NCI-H2196 treated with DMSO at 0.1 percent for 48 hours (cell line): ENCODE measurements at regions not wholly inside any gene's neighbourhood (a gene's known extent, or its start where the extent isn't known, plus 50 kb on each side); places are given as distances from the start of the nearest gene placed in this dataset.
"Not testable (repeated sequence)": the region's sequence is repeated elsewhere in the genome, so short reads cannot be mapped to it uniquely, and the experiment has no call there.

Source experiments
- DNase-seq: peaks from one replicate; lab custom pipeline; 2025; ENCODE audit not compliant: unreplicated experiment; lab: John Stamatoyannopoulos, UW

GRCh38 chr3:8298021-8298954 lies 203.3 kb upstream of the LMCD1 start:
- no peak for DNase-seq

DNA sequence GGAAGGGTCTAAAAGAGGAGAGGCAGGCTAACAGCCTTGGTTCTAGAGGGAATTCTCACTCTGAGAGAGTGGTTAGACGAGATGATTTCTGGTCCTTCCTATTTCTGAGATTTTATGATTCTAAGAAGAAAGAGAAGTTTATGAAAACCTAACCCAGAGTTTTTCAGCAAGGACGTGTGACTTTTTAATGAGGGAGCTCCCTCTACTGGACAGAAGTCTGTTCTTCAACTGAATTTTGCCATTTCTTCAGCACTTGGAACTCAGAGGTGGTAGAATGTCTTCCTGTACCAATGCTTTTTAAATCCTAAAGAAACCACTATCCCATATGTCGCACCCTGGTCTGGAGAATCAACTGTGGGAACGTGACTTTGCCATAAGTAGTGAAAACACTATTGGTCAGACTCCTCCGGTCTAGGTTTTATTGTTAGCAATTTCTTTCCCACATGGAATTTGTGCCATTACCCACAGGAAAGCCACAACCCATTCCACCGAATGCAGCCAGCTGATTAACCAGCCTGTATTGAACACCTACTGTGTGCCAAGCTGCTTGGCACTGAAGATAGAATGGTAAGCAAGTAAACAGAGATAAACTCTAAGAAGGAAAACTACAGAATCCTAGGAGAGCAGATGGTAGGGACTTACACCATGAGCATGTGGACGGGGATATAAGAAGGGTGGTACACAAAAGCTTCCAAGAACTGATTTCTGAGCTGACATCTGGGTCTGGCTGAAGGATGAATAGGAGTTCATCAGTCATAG lies 199.5 kb upstream of the LMCD1 start:
- DNase-seq, result no peak

DNA sequence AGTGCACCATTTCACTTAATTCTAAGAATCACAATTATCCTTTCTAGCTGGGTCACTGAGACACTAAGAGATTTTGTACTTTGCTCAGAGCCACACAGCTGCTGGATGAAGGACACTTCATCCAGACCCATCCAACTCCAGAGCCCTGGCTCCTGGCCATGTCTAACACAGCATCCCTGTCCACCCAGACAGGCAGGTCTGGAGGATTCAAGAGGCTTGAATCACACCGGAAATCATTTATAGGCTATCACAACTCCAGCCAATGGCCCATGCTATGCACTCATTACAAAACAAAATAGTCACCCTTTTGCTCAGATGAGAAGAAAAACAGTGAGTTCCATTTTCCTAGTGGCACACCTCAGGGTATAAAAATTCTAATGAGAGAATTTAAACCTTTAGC lies 198.2 kb upstream of the LMCD1 start:
- no peak for DNase-seq

DNA sequence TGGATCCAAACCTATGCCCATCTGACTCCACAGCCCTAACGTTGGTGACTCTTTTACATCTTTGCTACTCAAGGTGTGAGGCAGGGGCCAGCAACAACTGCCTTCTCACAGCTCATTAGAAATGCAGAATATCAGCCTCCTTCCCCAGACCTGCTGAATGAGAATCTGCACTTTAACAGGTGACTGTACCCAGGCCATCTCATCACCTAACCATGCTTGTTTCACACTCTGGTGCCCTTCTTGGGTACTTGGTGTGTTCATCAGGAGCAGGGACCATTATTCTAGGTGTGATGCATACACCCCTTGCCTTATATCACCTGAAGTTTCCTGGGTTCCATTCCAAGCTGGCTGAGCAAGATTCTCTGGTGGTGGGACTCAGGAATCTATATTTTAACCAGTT lies 196.3 kb upstream of the LMCD1 start:
- DNase-seq, result no peak

- DNase-seq, result no peak
These were observed 194.0 kb upstream of the LMCD1 start for GRCh38 chr3:8307545-8308110.

- no peak for DNase-seq
These were observed 190.3 kb upstream of the LMCD1 start for GRCh38 chr3:8311321-8311720.

- no peak for DNase-seq
These were observed 188.9 kb upstream of the LMCD1 start for GRCh38 chr3:8312685-8313084.

DNA sequence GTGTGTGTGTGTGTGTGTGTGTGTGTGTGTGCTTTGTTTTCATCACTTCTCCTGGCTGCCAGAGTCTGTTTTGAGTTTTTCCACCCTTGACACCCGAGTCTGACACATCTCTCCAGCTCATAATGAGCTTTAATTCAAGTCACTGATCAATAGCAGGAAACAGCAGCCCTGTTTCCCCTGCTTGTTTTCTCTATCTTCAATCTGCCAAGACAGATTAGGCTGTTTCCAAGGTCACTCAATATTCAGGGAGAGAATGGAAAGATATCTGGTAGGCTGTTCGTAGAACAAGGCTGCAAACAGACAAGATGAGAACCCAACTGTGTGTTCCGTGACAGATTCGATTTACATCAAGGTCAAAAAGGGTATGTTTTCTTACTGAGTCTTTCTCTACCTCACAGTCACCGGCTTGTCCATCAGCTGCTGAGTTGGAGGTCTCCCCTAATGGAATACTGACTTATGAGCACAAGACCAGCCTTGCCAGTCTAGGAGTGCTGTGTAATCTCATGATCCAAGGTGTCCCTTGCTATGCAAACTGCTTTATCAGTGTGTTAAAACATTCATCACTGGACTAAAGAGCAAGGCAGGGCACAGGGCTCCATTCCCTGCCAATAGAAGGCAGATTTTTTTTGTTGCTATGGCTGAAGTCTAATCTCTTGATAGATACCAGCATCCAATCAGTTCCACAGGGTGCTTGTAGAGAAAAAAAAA lies 187.9 kb upstream of the LMCD1 start:
- no peak for DNase-seq

DNA sequence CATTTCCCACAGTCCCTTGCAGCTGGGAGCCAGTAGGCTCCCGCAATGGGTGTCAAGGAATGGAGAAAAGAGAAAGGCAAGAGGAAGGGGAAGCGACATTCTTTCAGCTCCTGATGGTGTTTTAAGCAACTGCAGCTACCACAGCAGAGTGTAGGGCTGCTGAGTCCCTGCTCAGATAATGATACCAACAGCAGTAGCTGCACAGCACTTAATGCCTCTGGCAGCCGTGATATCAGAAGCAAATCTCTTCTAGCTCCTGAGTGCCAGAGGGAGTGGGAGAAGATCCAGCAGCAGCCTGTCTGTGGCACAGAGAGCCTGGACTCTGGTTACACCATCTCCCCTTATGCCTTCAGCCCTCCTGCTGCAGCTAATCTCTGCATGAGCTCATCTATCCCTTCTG lies 186.1 kb upstream of the LMCD1 start:
- DNase-seq, result not testable (repeated sequence)

- no peak for DNase-seq
These were observed 183.7 kb upstream of the LMCD1 start for GRCh38 chr3:8317661-8318649.

- no peak for DNase-seq
These were observed 181.5 kb upstream of the LMCD1 start for GRCh38 chr3:8319935-8320634.

DNA sequence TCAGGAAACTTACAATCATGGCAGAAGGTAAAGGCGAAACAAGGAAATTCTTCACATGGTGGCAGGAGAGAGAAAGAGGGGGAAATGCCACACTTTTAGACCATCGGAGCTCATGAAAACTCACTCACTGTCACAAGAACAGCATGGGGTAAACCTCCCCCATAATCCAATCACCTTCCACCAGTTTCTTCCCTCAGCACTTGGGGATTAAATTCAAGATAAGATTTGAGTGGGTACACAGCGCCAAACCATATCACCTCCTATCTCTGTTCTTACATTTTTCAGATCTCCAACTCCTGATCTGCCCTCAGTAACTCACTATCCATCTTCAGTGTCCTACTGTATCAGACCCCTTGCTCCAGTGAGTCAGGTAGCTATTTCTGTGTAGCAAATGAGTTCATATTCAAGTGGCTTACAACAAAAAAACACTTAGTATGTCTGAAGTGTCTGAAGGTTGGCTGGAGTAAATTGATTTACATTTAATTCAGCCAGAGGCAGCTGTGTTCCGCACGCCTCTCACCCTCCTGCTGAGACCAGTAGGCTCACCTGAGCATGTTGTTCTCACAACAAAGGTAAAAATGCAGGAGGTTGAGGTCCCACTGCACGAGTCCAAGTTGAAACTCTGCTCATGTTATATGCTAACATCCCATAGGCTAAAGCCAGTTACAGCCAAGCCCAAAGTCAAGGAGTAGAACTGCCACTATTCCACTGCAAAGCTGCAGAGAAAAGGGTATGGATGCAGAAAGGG lies 180.7 kb upstream of the LMCD1 start:
- no peak for DNase-seq

DNA sequence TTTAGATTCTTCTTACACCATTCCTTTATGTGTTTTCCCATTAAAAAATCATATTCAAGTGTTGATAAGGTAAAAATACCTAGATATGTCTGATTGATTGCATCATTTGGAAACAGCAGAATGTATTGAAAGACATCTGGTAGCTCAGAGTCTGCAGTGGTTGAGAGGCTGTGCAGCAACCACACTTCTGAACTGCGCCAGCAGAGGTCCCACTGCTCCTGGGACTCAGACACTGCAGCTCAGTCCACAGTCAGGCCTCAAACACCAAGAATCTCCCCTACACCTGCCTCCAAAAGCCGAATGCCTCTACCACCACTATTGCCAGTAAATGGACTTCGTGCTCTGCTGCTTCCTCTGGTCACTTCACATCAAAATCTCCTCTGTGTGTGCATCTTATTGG lies 176.9 kb upstream of the LMCD1 start:
- DNase-seq, result no peak

DNA sequence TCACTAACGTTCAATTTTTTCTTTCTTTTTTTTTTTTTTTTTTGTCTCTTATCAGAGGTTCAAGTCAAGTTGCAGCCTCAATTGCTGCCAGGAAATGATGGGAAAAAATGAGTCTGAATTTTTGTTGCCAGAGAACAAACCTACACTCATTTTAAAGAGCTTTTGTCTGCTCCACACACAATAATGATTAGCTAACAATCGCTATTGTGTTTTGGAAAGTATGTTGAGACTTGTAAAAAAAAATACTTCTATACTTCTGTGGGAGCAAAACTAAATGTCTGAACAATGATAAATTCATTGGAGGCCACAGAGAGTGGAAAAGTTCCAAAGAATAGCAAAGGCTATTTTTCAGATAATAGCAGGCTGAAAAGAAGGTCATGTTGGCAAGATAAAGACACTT lies 176.3 kb upstream of the LMCD1 start:
- no peak for DNase-seq

GRCh38 chr3:8325833-8326232 lies 175.8 kb upstream of the LMCD1 start:
- DNase-seq, result not testable (repeated sequence)

DNA sequence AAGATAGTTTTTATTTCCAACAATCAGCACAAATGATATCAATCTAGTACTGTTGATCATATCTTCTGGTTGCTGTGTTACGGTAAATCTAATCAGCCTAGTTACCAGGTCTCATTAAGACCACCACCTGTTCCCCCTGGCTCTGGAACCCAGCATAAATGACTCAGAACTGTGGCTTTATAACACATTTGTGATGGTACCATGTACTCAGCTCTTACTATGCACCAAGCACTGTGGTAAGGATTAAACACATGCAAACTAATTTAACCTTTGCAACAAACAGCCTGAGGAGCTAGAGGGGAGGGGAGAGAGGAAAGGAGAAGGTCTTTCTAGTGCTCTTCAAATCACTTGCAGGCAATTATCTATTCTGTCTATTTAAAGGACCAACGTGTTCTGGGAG lies 173.9 kb upstream of the LMCD1 start:
- no peak for DNase-seq

DNA sequence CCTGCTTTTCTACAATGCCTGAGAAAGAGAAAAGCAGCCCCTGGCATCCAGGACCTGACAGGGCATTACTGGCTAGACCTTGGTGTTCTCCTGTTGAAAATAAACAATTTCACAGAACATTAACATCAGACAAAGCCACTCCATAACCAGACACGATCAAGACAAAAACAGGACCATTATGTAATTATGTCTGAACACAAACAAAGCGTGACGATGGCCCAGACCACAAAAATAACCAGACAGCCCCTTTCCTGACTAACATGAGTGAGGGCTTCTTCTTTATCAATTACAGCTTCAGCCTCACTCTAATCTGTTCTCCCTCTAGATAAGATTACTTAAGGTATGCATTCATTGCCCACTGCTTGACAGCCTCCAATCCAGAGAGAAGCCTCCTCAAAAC lies 172.7 kb upstream of the LMCD1 start:
- DNase-seq, result no peak

DNA sequence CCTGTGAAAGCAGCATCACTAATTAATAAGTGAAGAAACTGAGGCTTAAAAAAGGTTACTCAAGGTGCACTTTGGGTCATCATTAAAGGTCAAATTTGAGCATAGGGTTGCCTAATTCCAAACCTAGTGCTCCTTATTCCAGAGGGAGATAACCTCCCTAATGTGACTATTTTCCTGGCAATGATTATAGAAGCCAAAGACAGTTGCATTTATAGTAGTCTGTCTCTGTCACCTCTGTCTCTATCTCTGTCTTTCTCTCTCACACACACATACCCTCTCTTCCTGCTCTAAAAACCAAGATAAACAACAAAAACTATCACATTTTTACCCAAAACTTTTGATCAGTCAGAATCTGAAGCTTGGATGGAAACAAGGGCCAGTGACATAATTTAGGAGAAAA lies 172.0 kb upstream of the LMCD1 start:
- DNase-seq, result no peak

GRCh38 chr3:8336456-8336855 lies 165.2 kb upstream of the LMCD1 start:
- no peak for DNase-seq
